ENCODE measurements at regions not wholly inside any gene's neighbourhood (a gene's known extent, or its start where the extent isn't known, plus 50 kb on each side); places are given as distances from the start of the nearest gene placed in this dataset.

GRCh38 chr2:175233135-175233719, 51.7 kb upstream of the ATP5MC3 start:
- DNase-seq, result no peak

All from NCI-H345 (cell line).